ENCODE measurements at regions not wholly inside any gene's neighbourhood (a gene's known extent, or its start where the extent isn't known, plus 50 kb on each side); places are given as distances from the start of the nearest gene placed in this dataset.

- H3K4me1 ChIP-seq (ENCODE audit: control insufficient read depth, insufficient read depth, low read length), result no peaks in the 10 kb centered on the region
- no peaks in the 10 kb centered on the region for H3K27me3 ChIP-seq (ENCODE audit: control insufficient read depth, insufficient read depth, low read length)
- no peaks in the 10 kb centered on the region for H3K36me3 ChIP-seq (ENCODE audit: control insufficient read depth, insufficient read depth, low read length)
- DNase-seq, result no peak
- no peaks in the 10 kb centered on the region for H3K9me3 ChIP-seq (ENCODE audit: control insufficient read depth, low read depth, low read length)
- H3K4me3 ChIP-seq (ENCODE audit: low read length), result no peak overlapping the region
- no peak overlapping the region for H3K27ac ChIP-seq (ENCODE audit: low read length)
Measured at GRCh38 chr2:189267925-189268579, 88.5 kb upstream of the COL5A2 start.

GRCh38 chr2:189268763-189269162, 89.2 kb upstream of the COL5A2 start:
- Histone ChIP-seq H3K4me1 (ENCODE audit: control insufficient read depth, insufficient read depth, low read length) (no peaks in the 10 kb centered on the region), H3K27ac (ENCODE audit: low read length) (no peak overlapping the region), H3K27me3 (ENCODE audit: control insufficient read depth, insufficient read depth, low read length) (no peaks in the 10 kb centered on the region), H3K4me3 (ENCODE audit: low read length) (no peak overlapping the region), H3K36me3 (ENCODE audit: control insufficient read depth, insufficient read depth, low read length) (no peaks in the 10 kb centered on the region), H3K9me3 (ENCODE audit: control insufficient read depth, low read depth, low read length) (no peaks in the 10 kb centered on the region)
- DNase-seq, result no peak
- WGBS (ENCODE audit: insufficient coverage, low lambda C conversion rate), result 100% methylated on average over 1 of the region's 2 CpGs

GRCh38 chr2:189273734-189274133, 94.2 kb upstream of the COL5A2 start:
- no peaks in the 10 kb centered on the region for H3K27me3 ChIP-seq (ENCODE audit: control insufficient read depth, insufficient read depth, low read length)
- H3K27ac ChIP-seq (ENCODE audit: low read length), result no peak overlapping the region
- WGBS (ENCODE audit: insufficient coverage, low lambda C conversion rate), result 50% methylated on average over 2 of the region's 2 CpGs
- H3K4me3 ChIP-seq (ENCODE audit: low read length), result no peak overlapping the region
- H3K4me1 ChIP-seq (ENCODE audit: control insufficient read depth, insufficient read depth, low read length), result no peaks in the 10 kb centered on the region
- H3K36me3 ChIP-seq (ENCODE audit: control insufficient read depth, insufficient read depth, low read length), result no peaks in the 10 kb centered on the region
- H3K9me3 ChIP-seq (ENCODE audit: control insufficient read depth, low read depth, low read length), result no peaks in the 10 kb centered on the region
- DNase-seq, result no peak

GRCh38 chr2:189274361-189274760, 94.8 kb upstream of the COL5A2 start:
- Histone ChIP-seq H3K27ac (ENCODE audit: low read length) (no peak overlapping the region), H3K27me3 (ENCODE audit: control insufficient read depth, insufficient read depth, low read length) (no peaks in the 10 kb centered on the region), H3K36me3 (ENCODE audit: control insufficient read depth, insufficient read depth, low read length) (no peaks in the 10 kb centered on the region), H3K4me1 (ENCODE audit: control insufficient read depth, insufficient read depth, low read length) (no peaks in the 10 kb centered on the region), H3K9me3 (ENCODE audit: control insufficient read depth, low read depth, low read length) (no peaks in the 10 kb centered on the region), H3K4me3 (ENCODE audit: low read length) (no peak overlapping the region)
- DNase-seq, result no peak

GRCh38 chr2:189276277-189276676, 96.7 kb upstream of the COL5A2 start:
- H3K4me1 ChIP-seq (ENCODE audit: control insufficient read depth, insufficient read depth, low read length), result no peaks in the 10 kb centered on the region
- no CpG with 5 or more reads among the region's 2 CpGs for WGBS (ENCODE audit: insufficient coverage, low lambda C conversion rate)
- H3K27ac ChIP-seq (ENCODE audit: low read length), result no peak overlapping the region
- no peak for DNase-seq
- no peaks in the 10 kb centered on the region for H3K36me3 ChIP-seq (ENCODE audit: control insufficient read depth, insufficient read depth, low read length)
- no peak overlapping the region for H3K4me3 ChIP-seq (ENCODE audit: low read length)
- H3K27me3 ChIP-seq (ENCODE audit: control insufficient read depth, insufficient read depth, low read length), result no peaks in the 10 kb centered on the region
- no peaks in the 10 kb centered on the region for H3K9me3 ChIP-seq (ENCODE audit: control insufficient read depth, low read depth, low read length)

- Histone ChIP-seq H3K36me3 (ENCODE audit: control insufficient read depth, insufficient read depth, low read length) (no peaks in the 10 kb centered on the region), H3K27me3 (ENCODE audit: control insufficient read depth, insufficient read depth, low read length) (no peaks in the 10 kb centered on the region), H3K4me3 (ENCODE audit: low read length) (no peak overlapping the region), H3K27ac (ENCODE audit: low read length) (no peak overlapping the region), H3K9me3 (ENCODE audit: control insufficient read depth, low read depth, low read length) (no peaks in the 10 kb centered on the region), H3K4me1 (ENCODE audit: control insufficient read depth, insufficient read depth, low read length) (no peaks in the 10 kb centered on the region)
- no peak for DNase-seq
Measured at GRCh38 chr2:189281201-189281600, 101.6 kb upstream of the COL5A2 start.

- 33% methylated on average over 1 of the region's 2 CpGs for WGBS (ENCODE audit: insufficient coverage, low lambda C conversion rate)
- Histone ChIP-seq H3K9me3 (ENCODE audit: control insufficient read depth, low read depth, low read length) (peaks cover 3% of the 10 kb centered on the region), H3K4me1 (ENCODE audit: control insufficient read depth, insufficient read depth, low read length) (no peaks in the 10 kb centered on the region), H3K27ac (ENCODE audit: low read length) (no peak overlapping the region), H3K27me3 (ENCODE audit: control insufficient read depth, insufficient read depth, low read length) (no peaks in the 10 kb centered on the region), H3K36me3 (ENCODE audit: control insufficient read depth, insufficient read depth, low read length) (no peaks in the 10 kb centered on the region), H3K4me3 (ENCODE audit: low read length) (no peak overlapping the region)
- DNase-seq, result no peak
Measured at GRCh38 chr2:189285349-189285748, 105.8 kb upstream of the COL5A2 start.

GRCh38 chr2:189285962-189286645, 106.5 kb upstream of the COL5A2 start:
- Histone ChIP-seq H3K9me3 (ENCODE audit: control insufficient read depth, low read depth, low read length) (peaks cover 3% of the 10 kb centered on the region), H3K27ac (ENCODE audit: low read length) (no peak overlapping the region), H3K4me1 (ENCODE audit: control insufficient read depth, insufficient read depth, low read length) (no peaks in the 10 kb centered on the region), H3K27me3 (ENCODE audit: control insufficient read depth, insufficient read depth, low read length) (no peaks in the 10 kb centered on the region), H3K36me3 (ENCODE audit: control insufficient read depth, insufficient read depth, low read length) (no peaks in the 10 kb centered on the region), H3K4me3 (ENCODE audit: low read length) (no peak overlapping the region)
- no peak for DNase-seq
- WGBS (ENCODE audit: insufficient coverage, low lambda C conversion rate), result 90% methylated on average over 1 of the region's 3 CpGs

GRCh38 chr2:189287363-189287762, 107.8 kb upstream of the COL5A2 start:
- Histone ChIP-seq H3K27me3 (ENCODE audit: control insufficient read depth, insufficient read depth, low read length) (no peaks in the 10 kb centered on the region), H3K9me3 (ENCODE audit: control insufficient read depth, low read depth, low read length) (peaks cover 3% of the 10 kb centered on the region), H3K4me1 (ENCODE audit: control insufficient read depth, insufficient read depth, low read length) (no peaks in the 10 kb centered on the region), H3K4me3 (ENCODE audit: low read length) (no peak overlapping the region), H3K27ac (ENCODE audit: low read length) (no peak overlapping the region), H3K36me3 (ENCODE audit: control insufficient read depth, insufficient read depth, low read length) (no peaks in the 10 kb centered on the region)
- no peak for DNase-seq
- 60% methylated on average over 1 of the region's 1 CpG for WGBS (ENCODE audit: insufficient coverage, low lambda C conversion rate)

- peak in 1 of 2 donors; percentile 49 for DNase-seq
- H3K4me3 ChIP-seq (ENCODE audit: low read length), result no peak overlapping the region
- no peaks in the 10 kb centered on the region for H3K27me3 ChIP-seq (ENCODE audit: control insufficient read depth, insufficient read depth, low read length)
- 0% methylated on average over 1 of the region's 1 CpG for WGBS (ENCODE audit: insufficient coverage, low lambda C conversion rate)
- no peaks in the 10 kb centered on the region for H3K36me3 ChIP-seq (ENCODE audit: control insufficient read depth, insufficient read depth, low read length)
- no peak overlapping the region for H3K27ac ChIP-seq (ENCODE audit: low read length)
- H3K4me1 ChIP-seq (ENCODE audit: control insufficient read depth, insufficient read depth, low read length), result no peaks in the 10 kb centered on the region
- peaks cover 3% of the 10 kb centered on the region for H3K9me3 ChIP-seq (ENCODE audit: control insufficient read depth, low read depth, low read length)
Measured at GRCh38 chr2:189287982-189288521, 108.5 kb upstream of the COL5A2 start.

- no peak for DNase-seq
- no peaks in the 10 kb centered on the region for H3K36me3 ChIP-seq (ENCODE audit: control insufficient read depth, insufficient read depth, low read length)
- no peaks in the 10 kb centered on the region for H3K27me3 ChIP-seq (ENCODE audit: control insufficient read depth, insufficient read depth, low read length)
- H3K27ac ChIP-seq (ENCODE audit: low read length), result no peak overlapping the region
- H3K9me3 ChIP-seq (ENCODE audit: control insufficient read depth, low read depth, low read length), result peaks cover 3% of the 10 kb centered on the region
- H3K4me1 ChIP-seq (ENCODE audit: control insufficient read depth, insufficient read depth, low read length), result no peaks in the 10 kb centered on the region
- H3K4me3 ChIP-seq (ENCODE audit: low read length), result no peak overlapping the region
- 100% methylated on average over 1 of the region's 1 CpG for WGBS (ENCODE audit: insufficient coverage, low lambda C conversion rate)
Measured at GRCh38 chr2:189291460-189291859, 111.9 kb upstream of the COL5A2 start.

All from large intestine (tissue), 3 donors.